ENCODE measurements at regions not wholly inside any gene's neighbourhood (a gene's known extent, or its start where the extent isn't known, plus 50 kb on each side); places are given as distances from the start of the nearest gene placed in this dataset.

GRCh38 chr14:61151251-61151650, 129.9 kb downstream of the TMEM30B start:
- TF ChIP-seq TAF1 (IDR thresholded peaks at IDR 0.05; ENCODE audit: borderline replicate concordance, insufficient read depth, low read length): no peak
- no peak for TF ChIP-seq POLR2AphosphoS5 (IDR thresholded peaks at IDR 0.05; ENCODE audit: low read depth, low read length)
- TF ChIP-seq FOXP2 (optimal IDR thresholded peaks at IDR 0.05; ENCODE audit: borderline replicate concordance, extremely low read depth, extremely low read length, insufficient read depth): no peak

- TF ChIP-seq REST (IDR thresholded peaks at IDR 0.05; ENCODE audit: insufficient read depth in 1 of 2, low read depth in 2 of 2, low read length in 2 of 2) (no peak), SIN3A (IDR thresholded peaks at IDR 0.05; ENCODE audit: borderline replicate concordance, insufficient read depth, low read length) (no peak), POLR2AphosphoS5 (IDR thresholded peaks at IDR 0.05; ENCODE audit: low read depth, low read length) (no peak), TAF1 (IDR thresholded peaks at IDR 0.05; ENCODE audit: borderline replicate concordance, insufficient read depth, low read length) (no peak), FOXP2 (optimal IDR thresholded peaks at IDR 0.05; ENCODE audit: borderline replicate concordance, extremely low read depth, extremely low read length, insufficient read depth) (no peak)
These were observed 130.3 kb downstream of the TMEM30B start for GRCh38 chr14:61150851-61151250.

- TF ChIP-seq FOXP2 (optimal IDR thresholded peaks at IDR 0.05; ENCODE audit: borderline replicate concordance, extremely low read depth, extremely low read length, insufficient read depth) (no peak), REST (IDR thresholded peaks at IDR 0.05; ENCODE audit: insufficient read depth in 1 of 2, low read depth in 2 of 2, low read length in 2 of 2) (no peak), TAF1 (IDR thresholded peaks at IDR 0.05; ENCODE audit: borderline replicate concordance, insufficient read depth, low read length) (no peak), POLR2AphosphoS5 (IDR thresholded peaks at IDR 0.05; ENCODE audit: low read depth, low read length) (no peak), SIN3A (IDR thresholded peaks at IDR 0.05; ENCODE audit: borderline replicate concordance, insufficient read depth, low read length) (no peak)
These were observed 131.2 kb downstream of the TMEM30B start for GRCh38 chr14:61149896-61150295.

- TF ChIP-seq REST (IDR thresholded peaks at IDR 0.05; ENCODE audit: insufficient read depth in 1 of 2, low read depth in 2 of 2, low read length in 2 of 2) (no peak), SIN3A (IDR thresholded peaks at IDR 0.05; ENCODE audit: borderline replicate concordance, insufficient read depth, low read length) (no peak), POLR2AphosphoS5 (IDR thresholded peaks at IDR 0.05; ENCODE audit: low read depth, low read length) (no peak), FOXP2 (optimal IDR thresholded peaks at IDR 0.05; ENCODE audit: borderline replicate concordance, extremely low read depth, extremely low read length, insufficient read depth) (no peak), TAF1 (IDR thresholded peaks at IDR 0.05; ENCODE audit: borderline replicate concordance, insufficient read depth, low read length) (no peak)
These were observed 132.3 kb downstream of the TMEM30B start for GRCh38 chr14:61148742-61149350.

GRCh38 chr14:61147831-61148549, 133.1 kb downstream of the TMEM30B start:
- TF ChIP-seq TAF1 (IDR thresholded peaks at IDR 0.05; ENCODE audit: borderline replicate concordance, insufficient read depth, low read length) (no peak), REST (IDR thresholded peaks at IDR 0.05; ENCODE audit: insufficient read depth in 1 of 2, low read depth in 2 of 2, low read length in 2 of 2) (no peak), SIN3A (IDR thresholded peaks at IDR 0.05; ENCODE audit: borderline replicate concordance, insufficient read depth, low read length) (no peak), POLR2AphosphoS5 (IDR thresholded peaks at IDR 0.05; ENCODE audit: low read depth, low read length) (no peak), FOXP2 (optimal IDR thresholded peaks at IDR 0.05; ENCODE audit: borderline replicate concordance, extremely low read depth, extremely low read length, insufficient read depth) (no peak)

Measured in PFSK-1 (cell line).